T-helper 2 cell treated with Interferon-gamma antibody and Interleukin-4, amounts not matched to agents 100 ng/mL and 5 ng/mL, for 36 hours (primary cell): ENCODE measurements at regions not wholly inside any gene's neighbourhood (a gene's known extent, or its start where the extent isn't known, plus 50 kb on each side); places are given as distances from the start of the nearest gene placed in this dataset.

Experiments
- intact Hi-C: fragments of 100-400 bp; cut with micrococcal nuclease; formaldehyde crosslinking; loops from one replicate; pipeline ENCODE4 v1.15.1; 2023

GRCh38 chr11:15765530-15765929 lies 590.8 kb downstream of the SOX6 start:
- intact Hi-C loops: no loop called here

- intact Hi-C loops: no loop called here
Observed at GRCh38 chr11:15768321-15768720, 588.0 kb downstream of the SOX6 start.

- intact Hi-C loops: no loop called here
Observed at GRCh38 chr11:15769203-15769602, 587.1 kb downstream of the SOX6 start.

- intact Hi-C loops: loop anchor here (2.0 kb wide), 1 partner anchor 842 kb away; no protein-coding TSS in a partner anchor
Observed at GRCh38 chr11:15770798-15771414, 585.4 kb downstream of the SOX6 start.

GRCh38 chr11:15772547-15772946 lies 583.8 kb downstream of the SOX6 start:
- intact Hi-C loops: no loop called here

- intact Hi-C loops: no loop called here
Observed at GRCh38 chr11:15772981-15773380, 583.4 kb downstream of the SOX6 start.

GRCh38 chr11:15773476-15774387 lies 582.6 kb downstream of the SOX6 start:
- intact Hi-C loops: no loop called here

GRCh38 chr11:15774388-15774939 lies 581.9 kb downstream of the SOX6 start:
- intact Hi-C loops: no loop called here

GRCh38 chr11:15775015-15775541 lies 581.3 kb downstream of the SOX6 start:
- intact Hi-C loops: no loop called here

- intact Hi-C loops: no loop called here
Observed at GRCh38 chr11:15775797-15776196, 580.5 kb downstream of the SOX6 start.

GRCh38 chr11:15776366-15776765 lies 580.0 kb downstream of the SOX6 start:
- intact Hi-C loops: no loop called here

- intact Hi-C loops: no loop called here
Observed at GRCh38 chr11:15779518-15779917, 576.8 kb downstream of the SOX6 start.

GRCh38 chr11:15780382-15780781 lies 576.0 kb downstream of the SOX6 start:
- intact Hi-C loops: no loop called here

- intact Hi-C loops: no loop called here
Observed at GRCh38 chr11:15780837-15781236, 575.5 kb downstream of the SOX6 start.

GRCh38 chr11:15783619-15784018 lies 572.7 kb downstream of the SOX6 start:
- intact Hi-C loops: no loop called here

- intact Hi-C loops: no loop called here
Observed at GRCh38 chr11:15793043-15793996, 563.0 kb downstream of the SOX6 start.

GRCh38 chr11:15794361-15795150 lies 561.8 kb downstream of the SOX6 start:
- intact Hi-C loops: no loop called here

- intact Hi-C loops: no loop called here
Observed at GRCh38 chr11:15795378-15795777, 561.0 kb downstream of the SOX6 start.

GRCh38 chr11:15800111-15800800 lies 556.1 kb downstream of the SOX6 start:
- intact Hi-C loops: no loop called here

- intact Hi-C loops: no loop called here
Observed at GRCh38 chr11:15801126-15801525, 555.2 kb downstream of the SOX6 start.
